HCT116 (cell line): ENCODE measurements at regions not wholly inside any gene's neighbourhood (a gene's known extent, or its start where the extent isn't known, plus 50 kb on each side); places are given as distances from the start of the nearest gene placed in this dataset.

Experiments used
- ATAC-seq: fragments of 200-7000 bp; cut with Tn5 transposase; 2 replicates; pipeline ENCODE4 v1.9.1; 2020; ENCODE audit warnings: mild to moderate bottlenecking, moderate library complexity
- BruUV-seq: library from RNA; stranded (reverse); fragments of 400-500 nt; replicated peaks from 2 replicates; lab custom pipeline; 2021; lab: Mats Ljungman, UMichigan
- CTCF ChIA-PET: fragments of 300-600 bp; sonication (Branson Sonifier 250); formaldehyde crosslinking; loops from one replicate; lab custom pipeline; 2021; ENCODE audit warnings: antibody characterized with exemption; lab: Charles Lee
- POLR2A ChIA-PET: fragments of 300-600, 350-600 bp; sonication (Branson Sonifier 250); formaldehyde crosslinking; loops from one replicate; lab custom pipeline; 2021; ENCODE audit warnings: antibody characterized with exemption; lab: Charles Lee
- RAD21 ChIA-PET, 2 experiments: fragments of 300-600 bp; sonication (Branson Sonifier 250); formaldehyde crosslinking; loops; one replicate each; lab custom pipeline; 2023; ENCODE audit warnings: low total read pairs in 2 of 2; ENCODE audit not compliant: uncharacterized antibody in 2 of 2, unreplicated experiment in 2 of 2, low non-redundant PET in 1 of 2; lab: Charles Lee
- DNase-seq: peaks from one replicate; pipeline ENCODE4 v3.0.0-alpha.2; 2010; ENCODE audit warnings: low read depth, low spot score
- H2AFZ ChIP-seq: fragments of 200-600 bp; shearing (Covaris generic), sonication (generic); 2 replicates; pipeline ENCODE4 v1.6.1; 2017; ENCODE audit warnings: low read depth, mixed run types, mixed read lengths, antibody characterized with exemption, low read length; ENCODE audit not compliant: poor library complexity, severe bottlenecking
- H3K27ac ChIP-seq: 2 replicates; pipeline ENCODE4 v1.5.1; 2012; ENCODE audit warnings: low read depth, low read length
- H3K27me3 ChIP-seq: fragments of 200-600 bp; sonication (generic); 2 replicates; pipeline ENCODE4 v1.6.1; 2016; ENCODE audit warnings: mixed run types, low read length, mixed read lengths; ENCODE audit not compliant: insufficient read depth
- H3K36me3 ChIP-seq, 2 experiments: fragments of 200-500 bp in 1 of 2; fragments of 200-600 bp in 1 of 2; sonication (Bioruptor generic) in 1 of 2; sonication (generic) in 1 of 2; 2 replicates each; pipeline versions ENCODE4 v1.5.1 to v1.6.1; 2014 to 2016; ENCODE audit warnings: low read length in 2 of 2, inconsistent platforms in 1 of 2, mixed read lengths in 1 of 2, mixed run types in 1 of 2; ENCODE audit not compliant: insufficient read depth in 2 of 2, control insufficient read depth in 1 of 2
- H3K4me1 ChIP-seq, 2 experiments: fragments of 200-600 bp in 1 of 2; sonication (generic) in 1 of 2; 2 replicates each; pipeline versions ENCODE4 v1.5.1 to v1.6.1; 2012 to 2017; ENCODE audit warnings: low read length in 2 of 2, inconsistent platforms in 1 of 2, mild to moderate bottlenecking in 1 of 2, mixed read lengths in 1 of 2, mixed run types in 1 of 2, moderate library complexity in 1 of 2; ENCODE audit not compliant: insufficient read depth in 2 of 2, control insufficient read depth in 1 of 2
- H3K4me2 ChIP-seq: fragments of 200-600 bp; sonication (generic); 2 replicates; pipeline ENCODE4 v1.6.1; 2017; ENCODE audit warnings: mixed run types, low read length, mixed read lengths
- H3K4me3 ChIP-seq, 2 experiments: fragments of 200-600 bp in 1 of 2; sonication (generic) in 1 of 2; replicated peaks in 1 of 2; 2 replicates each; pipeline ENCODE4 v1.5.1; 2011 to 2016; ENCODE audit warnings: low read length in 2 of 2, control low read depth in 1 of 2, low read depth in 1 of 2, mild to moderate bottlenecking in 1 of 2, mixed read lengths in 1 of 2, mixed run types in 1 of 2
- H3K79me2 ChIP-seq: fragments of 200-600 bp; sonication (generic); 2 replicates; pipeline ENCODE4 v1.6.1; 2017; ENCODE audit warnings: mild to moderate bottlenecking, mixed run types, low read length, moderate library complexity, mixed read lengths; ENCODE audit not compliant: insufficient read depth
- H3K9ac ChIP-seq: fragments of 200-600 bp; sonication (generic); 2 replicates; pipeline ENCODE4 v1.6.1; 2016; ENCODE audit warnings: low read length, mixed read lengths
- H3K9me2 ChIP-seq: fragments of 200-600 bp; sonication (generic), shearing (Covaris generic); 2 replicates; pipeline ENCODE4 v1.6.1; 2017; ENCODE audit warnings: mixed run types, mild to moderate bottlenecking, moderate library complexity; ENCODE audit not compliant: insufficient read depth
- H3K9me3 ChIP-seq, 2 experiments: fragments of 200-500 bp in 1 of 2; fragments of 200-600 bp in 1 of 2; sonication (Bioruptor generic) in 1 of 2; sonication (generic) in 1 of 2; 2 replicates each; pipeline ENCODE4 v1.6.1; 2014 to 2017; ENCODE audit warnings: low read length in 2 of 2, mixed read lengths in 2 of 2, inconsistent platforms in 1 of 2, low read depth in 1 of 2, mild to moderate bottlenecking in 1 of 2, mixed run types in 1 of 2, moderate library complexity in 1 of 2; ENCODE audit not compliant: control insufficient read depth in 1 of 2, insufficient read depth in 1 of 2
- H4K20me1 ChIP-seq: fragments of 200-600 bp; sonication (generic), shearing (Covaris generic); 2 replicates; pipeline ENCODE4 v1.6.1; 2017; ENCODE audit warnings: mixed run types, mild to moderate bottlenecking, moderate library complexity; ENCODE audit not compliant: insufficient read depth
- ATF3 ChIP-seq: IDR thresholded peaks from 2 replicates; pipeline ENCODE4 v1.6.1; 2012
- CEBPB ChIP-seq: IDR thresholded peaks from 2 replicates; pipeline ENCODE4 v1.6.1; 2012; ENCODE audit warnings: low read depth
- EGR1 ChIP-seq: IDR thresholded peaks from 2 replicates; pipeline ENCODE4 v1.6.1; 2012; ENCODE audit warnings: low read depth
- EZH2 ChIP-seq: fragments of 200-600 bp; sonication (generic); IDR thresholded peaks from 2 replicates; pipeline ENCODE4 v1.6.1; 2017; ENCODE audit warnings: antibody characterized with exemption, mixed run types
- EZH2phosphoT487 ChIP-seq: fragments of 200-600 bp; IDR thresholded peaks from 2 replicates; pipeline ENCODE4 v1.6.1; 2018; ENCODE audit warnings: antibody characterized with exemption, borderline replicate concordance
- FOSL1 ChIP-seq: IDR thresholded peaks from 2 replicates; pipeline ENCODE4 v1.6.1; 2012; ENCODE audit warnings: low read depth
- POLR2AphosphoS5 ChIP-seq: IDR thresholded peaks from 2 replicates; pipeline ENCODE4 v1.6.1; 2011; ENCODE audit warnings: mild to moderate bottlenecking, low read depth, low read length, moderate library complexity
- SIN3A ChIP-seq: IDR thresholded peaks from 2 replicates; pipeline ENCODE4 v1.6.1; 2012; ENCODE audit warnings: low read depth
- YY1 ChIP-seq: IDR thresholded peaks from 2 replicates; pipeline ENCODE4 v1.6.1; 2011; ENCODE audit warnings: low read length, low read depth, moderate library complexity, mild to moderate bottlenecking; ENCODE audit not compliant: insufficient replicate concordance; ENCODE audit errors: extremely low read depth
- intact Hi-C: fragments of 100-400 bp; cut with micrococcal nuclease; formaldehyde crosslinking; loops from 2 replicates; pipeline ENCODE4 v1.10.0; 2022

- BruUV-seq = no TSS peak
- Histone ChIP-seq H2AFZ (no peak overlapping the region), H3K4me1 (no peaks in the 10 kb centered on the region), H3K9me2 (no peaks in the 10 kb centered on the region), H3K9ac (no peak overlapping the region), H3K9me3 (no peaks in the 10 kb centered on the region), H3K27ac (no peak overlapping the region), H3K4me2 (no peak overlapping the region), H3K27me3 (no peaks in the 10 kb centered on the region), H3K36me3 (no peaks in the 10 kb centered on the region), H3K79me2 (no peaks in the 10 kb centered on the region), H3K4me3 (no peak overlapping the region), H4K20me1 (no peaks in the 10 kb centered on the region)
- no peak for DNase-seq
- no peak for ATAC-seq
- intact Hi-C loops = no loop called here
- POLR2A ChIA-PET = no interaction called here
- TF ChIP-seq EZH2 (no peak), YY1 (no peak), EZH2phosphoT487 (no peak), EGR1 (no peak), CEBPB (no peak)
- CTCF ChIA-PET = no interaction called here
- RAD21 ChIA-PET = no interaction called here
Observed at GRCh38 chr15:35166730-35167359, 81.8 kb upstream of the NANOGP8 start.

- ATAC-seq (no peak), DNase-seq (no peak)
- no peaks in the 10 kb centered on the region for H3K4me1 ChIP-seq
- ChIA-PET RAD21 (no interaction called here), POLR2A (no interaction called here), CTCF (no interaction called here)
- H3K79me2 ChIP-seq = no peaks in the 10 kb centered on the region
- H3K9ac ChIP-seq = no peak overlapping the region
- intact Hi-C loops = no loop called here
- H3K4me3 ChIP-seq = no peak overlapping the region
- no TSS peak for BruUV-seq
- H3K27me3 ChIP-seq = no peaks in the 10 kb centered on the region
- no peak overlapping the region for H2AFZ ChIP-seq
- TF ChIP-seq SIN3A = no peak
- TF ChIP-seq YY1 = no peak
- TF ChIP-seq FOSL1 = no peak
- TF ChIP-seq EGR1 = no peak
- no peak for TF ChIP-seq ATF3
- no peak for TF ChIP-seq POLR2AphosphoS5
- no peak overlapping the region for H3K4me2 ChIP-seq
- H3K9me3 ChIP-seq = no peaks in the 10 kb centered on the region
- H3K9me2 ChIP-seq = no peaks in the 10 kb centered on the region
- H3K27ac ChIP-seq = no peak overlapping the region
- H4K20me1 ChIP-seq = no peaks in the 10 kb centered on the region
- no peaks in the 10 kb centered on the region for H3K36me3 ChIP-seq
Observed at GRCh38 chr15:35161694-35162093, 76.6 kb upstream of the NANOGP8 start.
